ENCODE measurements at regions not wholly inside any gene's neighbourhood (a gene's known extent, or its start where the extent isn't known, plus 50 kb on each side); places are given as distances from the start of the nearest gene placed in this dataset.

GRCh38 chr12:65664715-65665250 lies 159.5 kb upstream of the HMGA2 start:
- no peak for TF ChIP-seq CTCF (conservative IDR thresholded peaks at IDR 0.05; ENCODE audit: low read length)
- no peak for TF ChIP-seq EZH2phosphoT487 (IDR thresholded peaks at IDR 0.05; ENCODE audit: borderline replicate concordance, low read depth, low read length)

All from OCI-LY7 (cell line).